ENCODE measurements at regions not wholly inside any gene's neighbourhood (a gene's known extent, or its start where the extent isn't known, plus 50 kb on each side); places are given as distances from the start of the nearest gene placed in this dataset.

- no peak overlapping the region for H2AFZ ChIP-seq (ENCODE audit: low read length)
- H2AK5ac ChIP-seq (ENCODE audit: insufficient read length, low read length): no peak overlapping the region
- no peak overlapping the region for H2BK20ac ChIP-seq (ENCODE audit: low read depth, low read length, poor library complexity, severe bottlenecking)
- no peak overlapping the region for H3K27ac ChIP-seq (ENCODE audit: insufficient read length, low read depth, low read length)
- no peak overlapping the region for H3K23ac ChIP-seq (ENCODE audit: insufficient read length, low read depth, low read length)
- no peak overlapping the region for H3K4ac ChIP-seq (ENCODE audit: low read depth, low read length)
- no peaks in the 10 kb centered on the region for H3K79me2 ChIP-seq (ENCODE audit: insufficient read depth, low read length)
- no peak for DNase-seq
- TF ChIP-seq, protein P1, sequence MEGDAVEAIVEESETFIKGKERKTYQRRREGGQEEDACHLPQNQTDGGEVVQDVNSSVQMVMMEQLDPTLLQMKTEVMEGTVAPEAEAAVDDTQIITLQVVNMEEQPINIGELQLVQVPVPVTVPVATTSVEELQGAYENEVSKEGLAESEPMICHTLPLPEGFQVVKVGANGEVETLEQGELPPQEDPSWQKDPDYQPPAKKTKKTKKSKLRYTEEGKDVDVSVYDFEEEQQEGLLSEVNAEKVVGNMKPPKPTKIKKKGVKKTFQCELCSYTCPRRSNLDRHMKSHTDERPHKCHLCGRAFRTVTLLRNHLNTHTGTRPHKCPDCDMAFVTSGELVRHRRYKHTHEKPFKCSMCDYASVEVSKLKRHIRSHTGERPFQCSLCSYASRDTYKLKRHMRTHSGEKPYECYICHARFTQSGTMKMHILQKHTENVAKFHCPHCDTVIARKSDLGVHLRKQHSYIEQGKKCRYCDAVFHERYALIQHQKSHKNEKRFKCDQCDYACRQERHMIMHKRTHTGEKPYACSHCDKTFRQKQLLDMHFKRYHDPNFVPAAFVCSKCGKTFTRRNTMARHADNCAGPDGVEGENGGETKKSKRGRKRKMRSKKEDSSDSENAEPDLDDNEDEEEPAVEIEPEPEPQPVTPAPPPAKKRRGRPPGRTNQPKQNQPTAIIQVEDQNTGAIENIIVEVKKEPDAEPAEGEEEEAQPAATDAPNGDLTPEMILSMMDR (conservative IDR thresholded peaks at IDR 0.05): no peak
- no peak overlapping the region for H3K4me2 ChIP-seq (ENCODE audit: insufficient read depth, insufficient read length, low read length)
- no peak overlapping the region for H2BK120ac ChIP-seq (ENCODE audit: low read depth, low read length, poor library complexity, severe bottlenecking)
- H4K5ac ChIP-seq (ENCODE audit: insufficient read length, low read depth, low read length): no peak overlapping the region
- H2BK12ac ChIP-seq (ENCODE audit: insufficient read length, low read depth, low read length): no peak overlapping the region
- H3K27me3 Mint-ChIP-seq (ENCODE audit: low read depth): no peaks in the 10 kb centered on the region; the same call in 1 of the 2 replicates
- H3K4me1 ChIP-seq (ENCODE audit: insufficient read depth, low read length): peaks cover 6% of the 10 kb centered on the region; the same call in 1 of the 2 replicates
- peaks cover 20 to 22% of the 10 kb centered on the region in 2 experiments for H3K4me1 Mint-ChIP-seq
- no peaks in the 10 kb centered on the region for H4K20me1 ChIP-seq (ENCODE audit: control insufficient read depth, insufficient read depth, insufficient read length)
- no peaks in the 10 kb centered on the region for H3K79me1 ChIP-seq (ENCODE audit: insufficient read depth, low read depth, low read length, poor library complexity, severe bottlenecking)
- no peak overlapping the region for H4K91ac ChIP-seq (ENCODE audit: insufficient read length, low read depth, low read length)
- no peak overlapping the region for H3K14ac ChIP-seq (ENCODE audit: insufficient read depth, low read length)
- H3K9me3 Mint-ChIP-seq: peaks cover 23 to 27% of the 10 kb centered on the region in 2 experiments
- H3T11ph ChIP-seq (ENCODE audit: low read length): no peak overlapping the region
- H3K9me3 ChIP-seq (ENCODE audit: control insufficient read depth, low read depth, low read length): peaks cover 12% of the 10 kb centered on the region
- no peak overlapping the region for H2BK5ac ChIP-seq (ENCODE audit: insufficient read length, low read length)
- H4K8ac ChIP-seq (replicated peaks; ENCODE audit: insufficient read length, low read depth, low read length): no peak overlapping the region
- no peaks in the 10 kb centered on the region for H3K27me3 ChIP-seq (ENCODE audit: insufficient read depth, low read length)
- no peaks in the 10 kb centered on the region for H3K23me2 ChIP-seq (ENCODE audit: insufficient read length, low read depth, low read length, poor library complexity, severe bottlenecking)
- no peak overlapping the region for H3K27ac Mint-ChIP-seq
- no peak overlapping the region for H2BK15ac ChIP-seq (ENCODE audit: low read depth, low read length)
- peaks cover 11 to 28% (median 16%) of the 10 kb centered on the region in 3 experiments; a peak in 6 of 7 replicates for H3K36me3 Mint-ChIP-seq (ENCODE audit: insufficient read depth in 1 of 3, low read depth in 3 of 3)
- no peak overlapping the region for H3K9ac ChIP-seq (ENCODE audit: extremely low read depth, insufficient read length, low read length)
- WGBS (ENCODE audit: extremely low coverage, insufficient read length, low lambda C conversion rate): no CpG with 5 or more reads among the region's 1 CpG
- no peak overlapping the region for H3K4me3 Mint-ChIP-seq
- H3K56ac ChIP-seq (ENCODE audit: insufficient read length, low read depth, low read length): no peak overlapping the region
- no peak overlapping the region for H3K18ac ChIP-seq (ENCODE audit: insufficient read length, low read depth, low read length)
These were observed 169.5 kb downstream of the OTOR start for GRCh38 chr20:16917636-16918035.

Data from H9 (cell line).